GM23338 (cell line): ENCODE measurements at regions not wholly inside any gene's neighbourhood (a gene's known extent, or its start where the extent isn't known, plus 50 kb on each side); places are given as distances from the start of the nearest gene placed in this dataset.
"Not testable (repeated sequence)": the region's sequence is repeated elsewhere in the genome, so short reads cannot be mapped to it uniquely, and the experiment has no call there.

Source experiments
- ATAC-seq: fragments of 200-7000 bp; cut with Tn5 transposase; 3 replicates; pipeline ENCODE4 v1.9.1; 2020
- DNase-seq: peaks from one replicate; pipeline ENCODE4 v3.0.0-alpha.2; 2015; ENCODE audit warnings: low spot score
- H2AFZ ChIP-seq: fragments of 200-600 bp; sonication (generic); 2 replicates; pipeline ENCODE4 v1.8.0; 2016; ENCODE audit warnings: antibody characterized with exemption, mild to moderate bottlenecking, moderate library complexity
- H3F3A ChIP-seq: fragments of 200-600 bp; sonication (generic); replicated peaks from 2 replicates; pipeline ENCODE4 v1.8.0; 2017; ENCODE audit warnings: antibody characterized with exemption, mixed run types, low read depth
- H3K27ac ChIP-seq: fragments of 200-600 bp; sonication (generic); 2 replicates; pipeline ENCODE4 v1.6.1; 2016; ENCODE audit warnings: low read depth
- H3K27me3 ChIP-seq: fragments of 200-600 bp; sonication (generic); 2 replicates; pipeline ENCODE4 v1.8.0; 2016; ENCODE audit warnings: mild to moderate bottlenecking, mixed run types, moderate library complexity; ENCODE audit not compliant: insufficient read depth
- H3K36me3 ChIP-seq: fragments of 200-600 bp; sonication (generic); 2 replicates; pipeline ENCODE4 v1.8.0; 2016; ENCODE audit warnings: mild to moderate bottlenecking; ENCODE audit not compliant: insufficient read depth
- H3K4me1 ChIP-seq: fragments of 200-600 bp; sonication (generic); 2 replicates; pipeline ENCODE4 v1.8.0; 2016; ENCODE audit warnings: mild to moderate bottlenecking, moderate library complexity; ENCODE audit not compliant: insufficient read depth
- H3K4me2 ChIP-seq: fragments of 200-600 bp; sonication (generic); 2 replicates; pipeline ENCODE4 v1.7.1; 2017; ENCODE audit warnings: mixed run types
- H3K4me3 ChIP-seq: fragments of 200-600 bp; sonication (generic); 2 replicates; pipeline ENCODE4 v1.6.1; 2016; ENCODE audit warnings: mixed run types
- H3K79me2 ChIP-seq: fragments of 200-600 bp; sonication (generic); replicated peaks from 2 replicates; pipeline ENCODE4 v1.8.0; 2017; ENCODE audit warnings: mild to moderate bottlenecking; ENCODE audit not compliant: insufficient read depth
- H3K9me2 ChIP-seq: fragments of 200-600 bp; sonication (generic); 2 replicates; pipeline ENCODE4 v1.8.0; 2017; ENCODE audit not compliant: insufficient read depth
- H4K20me1 ChIP-seq: fragments of 200-600 bp; sonication (generic); replicated peaks from 2 replicates; pipeline ENCODE4 v1.8.0; 2017; ENCODE audit warnings: mild to moderate bottlenecking; ENCODE audit not compliant: insufficient read depth
- H3K27ac Mint-ChIP-seq: 2 replicates; pipeline ENCODE4 v1.8.0; 2020; ENCODE audit warnings: inconsistent platforms, mild to moderate bottlenecking, moderate library complexity, mixed read lengths
- H3K27me3 Mint-ChIP-seq: 3 replicates; pipeline ENCODE4 v1.8.0; 2022; ENCODE audit warnings: low read depth, mild to moderate bottlenecking, moderate library complexity, mixed read lengths, inconsistent platforms; ENCODE audit not compliant: insufficient read depth, poor library complexity
- H3K36me3 Mint-ChIP-seq: 3 replicates; pipeline ENCODE4 v1.8.0; 2021; ENCODE audit warnings: low read depth, mild to moderate bottlenecking, inconsistent platforms, moderate library complexity, mixed read lengths
- H3K4me1 Mint-ChIP-seq: 3 replicates; pipeline ENCODE4 v1.8.0; 2020; ENCODE audit warnings: mild to moderate bottlenecking, inconsistent platforms, mixed read lengths
- H3K4me3 Mint-ChIP-seq: 3 replicates; pipeline ENCODE4 v1.8.0; 2021; ENCODE audit warnings: moderate library complexity, mild to moderate bottlenecking, inconsistent platforms, mixed read lengths
- H3K9me3 Mint-ChIP-seq: 3 replicates; pipeline ENCODE4 v1.8.0; 2020; ENCODE audit warnings: moderate library complexity, mild to moderate bottlenecking, inconsistent platforms, mixed read lengths
- CREB1 ChIP-seq: fragments of 250-450 bp; sonication (Bioruptor Pico); IDR thresholded peaks from 2 replicates; pipeline ENCODE4 v1.5.0; 2020; ENCODE audit warnings: low read depth, mild to moderate bottlenecking, moderate library complexity
- ETS1 ChIP-seq: IDR thresholded peaks from 2 replicates; pipeline ENCODE4 v1.6.1; 2016; ENCODE audit warnings: antibody characterized with exemption
- EZH2 ChIP-seq: fragments of 200-600 bp; sonication (generic); IDR thresholded peaks from one replicate; pipeline ENCODE4 v1.8.0; 2017; ENCODE audit warnings: antibody characterized with exemption, mild to moderate bottlenecking, low read depth; ENCODE audit not compliant: unreplicated experiment
- POLR2AphosphoS5 ChIP-seq: IDR thresholded peaks from 2 replicates; pipeline ENCODE4 v1.6.1; 2016; ENCODE audit warnings: antibody characterized with exemption, low read depth
- REST ChIP-seq: IDR thresholded peaks from one replicate; pipeline ENCODE4 v1.6.1; 2018; ENCODE audit warnings: antibody characterized with exemption; ENCODE audit not compliant: unreplicated experiment
- STAT1 ChIP-seq: IDR thresholded peaks from one replicate; pipeline ENCODE4 v1.6.1; 2016; ENCODE audit warnings: antibody characterized with exemption; ENCODE audit not compliant: unreplicated experiment
- ZNF114 ChIP-seq: fragments of 250-450 bp; sonication (Bioruptor Pico); IDR thresholded peaks from 2 replicates; pipeline ENCODE4 v1.5.0; 2020; ENCODE audit warnings: mild to moderate bottlenecking, moderate library complexity
- ZNF331 ChIP-seq: fragments of 250-450 bp; sonication (Bioruptor Pico); IDR thresholded peaks from 2 replicates; pipeline ENCODE4 v1.5.0; 2020; ENCODE audit warnings: low read depth, mild to moderate bottlenecking, moderate library complexity
- ZNF462 ChIP-seq: fragments of 250-450 bp; sonication (Bioruptor Pico); IDR thresholded peaks from 2 replicates; pipeline ENCODE4 v1.5.0; 2020; ENCODE audit warnings: mild to moderate bottlenecking, moderate library complexity

GRCh38 chr10:36771725-36772124 is 353.7 kb upstream of the ANKRD30A start (continued):
- TF ChIP-seq ETS1 = no peak

- not testable (repeated sequence) for H3K4me2 ChIP-seq, H3K36me3 ChIP-seq, H3K4me3 Mint-ChIP-seq, DNase-seq, H3F3A ChIP-seq, H3K36me3 Mint-ChIP-seq, H3K4me1 Mint-ChIP-seq, H3K4me1 ChIP-seq, H3K27ac ChIP-seq, H3K27me3 ChIP-seq, H3K27me3 Mint-ChIP-seq, H3K27ac Mint-ChIP-seq, H3K79me2 ChIP-seq, H4K20me1 ChIP-seq, ATAC-seq, H3K9me3 Mint-ChIP-seq, H3K9me2 ChIP-seq, H3K4me3 ChIP-seq
- H2AFZ ChIP-seq = peak overlapping the region; percentile 69; the same call in 1 of the 2 replicates
These were observed 355.7 kb upstream of the ANKRD30A start for GRCh38 chr10:36769741-36770140.

- no peaks in the 10 kb centered on the region for H3K36me3 Mint-ChIP-seq
- no peak overlapping the region for H3K27ac Mint-ChIP-seq
- no peaks in the 10 kb centered on the region for H3K9me2 ChIP-seq
- H3K27me3 ChIP-seq = no peaks in the 10 kb centered on the region
- H2AFZ ChIP-seq = no peak overlapping the region
- no peaks in the 10 kb centered on the region for H3K4me1 ChIP-seq
- H3K79me2 ChIP-seq = no peaks in the 10 kb centered on the region
- H3K9me3 Mint-ChIP-seq = no peaks in the 10 kb centered on the region
- DNase-seq (no peak), ATAC-seq (no peak)
- no peak overlapping the region for H3K27ac ChIP-seq
- peaks cover 4% of the 10 kb centered on the region for H3K27me3 Mint-ChIP-seq
- H3K4me3 ChIP-seq = no peak overlapping the region
- no peaks in the 10 kb centered on the region for H3K4me1 Mint-ChIP-seq
- no peaks in the 10 kb centered on the region for H4K20me1 ChIP-seq
- no peak overlapping the region for H3K4me3 Mint-ChIP-seq
- H3K4me2 ChIP-seq = no peak overlapping the region
- H3F3A ChIP-seq = no peaks in the 10 kb centered on the region
- no peaks in the 10 kb centered on the region for H3K36me3 ChIP-seq
- TF ChIP-seq ETS1 (no peak), ZNF114 (CRISPR knock-in tag) (no peak), EZH2 (no peak), ZNF331 (CRISPR knock-in tag) (no peak), REST (no peak), ZNF462 (CRISPR knock-in tag) (no peak), CREB1 (CRISPR knock-in tag) (no peak), POLR2AphosphoS5 (no peak), STAT1 (no peak)
These were observed 358.5 kb upstream of the ANKRD30A start for GRCh38 chr10:36766940-36767339.
